ENCODE measurements at regions not wholly inside any gene's neighbourhood (a gene's known extent, or its start where the extent isn't known, plus 50 kb on each side); places are given as distances from the start of the nearest gene placed in this dataset.
A peak's percentile ranks its signal among the peaks of the same experiment; 100 is the strongest.
"Not testable (repeated sequence)": the region's sequence is repeated elsewhere in the genome, so short reads cannot be mapped to it uniquely, and the experiment has no call there.

- DNase-seq (ENCODE audit: low read depth), result peak; percentile 63
Observed at GRCh38 chr6:85008296-85009009, 244.1 kb upstream of the TBX18 start.

- DNase-seq (ENCODE audit: low read depth), result peak; percentile 41
Observed at GRCh38 chr6:85006362-85006761, 242.0 kb upstream of the TBX18 start.

- no peak for DNase-seq (ENCODE audit: low read depth)
Observed at GRCh38 chr6:85005494-85005893, 241.1 kb upstream of the TBX18 start.

GRCh38 chr6:85004361-85004995, 240.1 kb upstream of the TBX18 start:
- DNase-seq (ENCODE audit: low read depth), result peak; percentile 91

- no peak for DNase-seq (ENCODE audit: low read depth)
Observed at GRCh38 chr6:85002847-85003246, 238.4 kb upstream of the TBX18 start.

GRCh38 chr6:85000001-85000400, 235.6 kb upstream of the TBX18 start:
- DNase-seq (ENCODE audit: low read depth), result no peak

- DNase-seq (ENCODE audit: low read depth), result no peak
Observed at GRCh38 chr6:84998223-84998622, 233.8 kb upstream of the TBX18 start.

- not testable (repeated sequence) for DNase-seq (ENCODE audit: low read depth)
Observed at GRCh38 chr6:84988766-84989165, 224.4 kb upstream of the TBX18 start.

- DNase-seq (ENCODE audit: low read depth), result not testable (repeated sequence)
Observed at GRCh38 chr6:84985490-84985889, 221.1 kb upstream of the TBX18 start.

GRCh38 chr6:84979541-84979940, 215.1 kb upstream of the TBX18 start:
- peak; percentile 31 for DNase-seq (ENCODE audit: low read depth)

GRCh38 chr6:84977363-84977705, 212.9 kb upstream of the TBX18 start:
- DNase-seq (ENCODE audit: low read depth), result peak; percentile 27

- peak; percentile 28 for DNase-seq (ENCODE audit: low read depth)
Observed at GRCh38 chr6:84976526-84977362, 212.3 kb upstream of the TBX18 start.

GRCh38 chr6:84975316-84975715, 210.9 kb upstream of the TBX18 start:
- peak; percentile 16 for DNase-seq (ENCODE audit: low read depth)

- no peak for DNase-seq (ENCODE audit: low read depth)
Observed at GRCh38 chr6:84973606-84974005, 209.2 kb upstream of the TBX18 start.

- DNase-seq (ENCODE audit: low read depth), result no peak
Observed at GRCh38 chr6:84967965-84968364, 203.6 kb upstream of the TBX18 start.

- peak; percentile 41 for DNase-seq (ENCODE audit: low read depth)
Observed at GRCh38 chr6:84967389-84967788, 203.0 kb upstream of the TBX18 start.

- peak; percentile 17 for DNase-seq (ENCODE audit: low read depth)
Observed at GRCh38 chr6:84953111-84953755, 188.8 kb upstream of the TBX18 start.

- DNase-seq (ENCODE audit: low read depth), result not testable (repeated sequence)
Observed at GRCh38 chr6:84944926-84945325, 180.5 kb upstream of the TBX18 start.

GRCh38 chr6:84943905-84944304, 179.5 kb upstream of the TBX18 start:
- DNase-seq (ENCODE audit: low read depth), result no peak

- not testable (repeated sequence) for DNase-seq (ENCODE audit: low read depth)
Observed at GRCh38 chr6:84941609-84942008, 177.2 kb upstream of the TBX18 start.

- no peak for DNase-seq (ENCODE audit: low read depth)
Observed at GRCh38 chr6:84929212-84929611, 164.8 kb upstream of the TBX18 start.

- no peak for DNase-seq (ENCODE audit: low read depth)
Observed at GRCh38 chr6:84927551-84927950, 163.2 kb upstream of the TBX18 start.
